ENCODE measurements at regions not wholly inside any gene's neighbourhood (a gene's known extent, or its start where the extent isn't known, plus 50 kb on each side); places are given as distances from the start of the nearest gene placed in this dataset.

- Histone ChIP-seq H3K36me3 (replicated peaks in 1 of 2; ENCODE audit: control insufficient read depth in 1 of 2, insufficient read depth in 2 of 2, low read length in 2 of 2) (no peaks in the 10 kb centered on the region), H4K20me1 (ENCODE audit: insufficient read depth, low read length) (no peaks in the 10 kb centered on the region), H3K9me3 (replicated peaks in 1 of 2; ENCODE audit: control insufficient read depth in 1 of 2, insufficient read depth in 1 of 2, low read length in 2 of 2) (peaks cover 0 to 5% of the 10 kb centered on the region in 2 donors), H3K9ac (ENCODE audit: insufficient read depth, low read length, poor library complexity, severe bottlenecking) (no peak overlapping the region), H3K79me2 (ENCODE audit: insufficient read depth, low read length) (no peaks in the 10 kb centered on the region), H2AFZ (ENCODE audit: insufficient read depth, low read depth, low read length, poor library complexity, severe bottlenecking) (no peak overlapping the region), H3K4me2 (replicated peaks; ENCODE audit: extremely low read depth, low read length, poor library complexity, severe bottlenecking) (no peak overlapping the region), H3K4me1 (ENCODE audit: control insufficient read depth in 1 of 2, insufficient read depth in 2 of 2, low read length in 2 of 2) (no peaks in the 10 kb centered on the region), H3K27ac (ENCODE audit: low read depth in 1 of 2, low read length in 2 of 2) (no peak overlapping the region), H3K4me3 (replicated peaks in 1 of 3; ENCODE audit: low read depth in 2 of 3, low read length in 3 of 3) (no peak overlapping the region), H3K27me3 (ENCODE audit: control insufficient read depth in 2 of 2, insufficient read depth in 2 of 2, low read length in 2 of 2) (no peaks in the 10 kb centered on the region)
- Mint-ChIP-seq H3K27me3 (ENCODE audit: low read depth in 3 of 3) (peaks cover 0 to 2% (median 0%) of the 10 kb centered on the region in 3 donors), H3K9me3 (peaks cover 2 to 9% (median 4%) of the 10 kb centered on the region in 7 donors), H3K4me1 (no peaks in the 10 kb centered on the region), H3K4me3 (no peak overlapping the region), H3K36me3 (no peaks in the 10 kb centered on the region), H3K27ac (no peak overlapping the region)
- intact Hi-C loops (cut with micrococcal nuclease) = no loop called here
- WGBS (ENCODE audit: insufficient coverage) = 100% methylated on average over 1 of the region's 6 CpGs
- TF ChIP-seq, protein P1, sequence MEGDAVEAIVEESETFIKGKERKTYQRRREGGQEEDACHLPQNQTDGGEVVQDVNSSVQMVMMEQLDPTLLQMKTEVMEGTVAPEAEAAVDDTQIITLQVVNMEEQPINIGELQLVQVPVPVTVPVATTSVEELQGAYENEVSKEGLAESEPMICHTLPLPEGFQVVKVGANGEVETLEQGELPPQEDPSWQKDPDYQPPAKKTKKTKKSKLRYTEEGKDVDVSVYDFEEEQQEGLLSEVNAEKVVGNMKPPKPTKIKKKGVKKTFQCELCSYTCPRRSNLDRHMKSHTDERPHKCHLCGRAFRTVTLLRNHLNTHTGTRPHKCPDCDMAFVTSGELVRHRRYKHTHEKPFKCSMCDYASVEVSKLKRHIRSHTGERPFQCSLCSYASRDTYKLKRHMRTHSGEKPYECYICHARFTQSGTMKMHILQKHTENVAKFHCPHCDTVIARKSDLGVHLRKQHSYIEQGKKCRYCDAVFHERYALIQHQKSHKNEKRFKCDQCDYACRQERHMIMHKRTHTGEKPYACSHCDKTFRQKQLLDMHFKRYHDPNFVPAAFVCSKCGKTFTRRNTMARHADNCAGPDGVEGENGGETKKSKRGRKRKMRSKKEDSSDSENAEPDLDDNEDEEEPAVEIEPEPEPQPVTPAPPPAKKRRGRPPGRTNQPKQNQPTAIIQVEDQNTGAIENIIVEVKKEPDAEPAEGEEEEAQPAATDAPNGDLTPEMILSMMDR (IDR thresholded peaks at IDR 0.05) = no peak
- no peak for DNase-seq
Observed at GRCh38 chr2:41527525-41528323, 520.1 kb upstream of the PKDCC start.

DNA sequence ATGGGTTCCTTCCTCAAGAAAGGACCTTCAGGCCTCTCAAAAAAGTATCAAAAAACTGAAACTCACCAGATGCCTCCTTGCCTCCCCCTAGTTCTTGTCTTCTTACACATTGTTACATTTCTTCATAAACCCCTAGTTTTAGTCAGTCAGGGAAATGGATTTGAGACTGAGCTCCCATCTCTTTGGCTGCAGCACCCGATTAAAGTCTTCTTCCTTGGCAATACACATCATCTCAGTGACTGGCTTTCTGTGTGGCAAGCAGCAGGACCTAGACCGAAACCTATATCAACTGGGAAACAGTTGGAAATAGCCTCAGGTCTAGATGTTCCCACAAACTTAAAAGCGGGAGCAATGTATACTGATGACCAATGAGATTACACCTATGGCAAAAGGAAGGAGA lies 512.2 kb upstream of the PKDCC start:
- intact Hi-C loops (cut with micrococcal nuclease) = no loop called here
- no peak overlapping the region for H3K27ac ChIP-seq (ENCODE audit: low read depth in 1 of 2, low read length in 2 of 2)
- H3K9ac ChIP-seq (ENCODE audit: insufficient read depth, low read length, poor library complexity, severe bottlenecking) = no peak overlapping the region
- no peak overlapping the region for H3K27ac Mint-ChIP-seq
- TF ChIP-seq, protein P1 (IDR thresholded peaks at IDR 0.05) = no peak
- peaks cover 5 to 23% (median 16%) of the 10 kb centered on the region in 7 donors for H3K9me3 Mint-ChIP-seq
- WGBS (ENCODE audit: insufficient coverage) = 92% methylated on average over 2 of the region's 3 CpGs
- no peaks in the 10 kb centered on the region for H3K36me3 Mint-ChIP-seq
- H3K4me1 Mint-ChIP-seq = no peaks in the 10 kb centered on the region
- H3K27me3 ChIP-seq (ENCODE audit: control insufficient read depth in 2 of 2, insufficient read depth in 2 of 2, low read length in 2 of 2) = no peaks in the 10 kb centered on the region
- H3K4me3 ChIP-seq (replicated peaks in 1 of 3; ENCODE audit: low read depth in 2 of 3, low read length in 3 of 3) = no peak overlapping the region
- no peak overlapping the region for H3K4me2 ChIP-seq (replicated peaks; ENCODE audit: extremely low read depth, low read length, poor library complexity, severe bottlenecking)
- no peak overlapping the region for H3K4me3 Mint-ChIP-seq
- H3K4me1 ChIP-seq (ENCODE audit: control insufficient read depth in 1 of 2, insufficient read depth in 2 of 2, low read length in 2 of 2) = no peaks in the 10 kb centered on the region
- H3K36me3 ChIP-seq (replicated peaks in 1 of 2; ENCODE audit: control insufficient read depth in 1 of 2, insufficient read depth in 2 of 2, low read length in 2 of 2) = no peaks in the 10 kb centered on the region
- no peak for DNase-seq
- H4K20me1 ChIP-seq (ENCODE audit: insufficient read depth, low read length) = no peaks in the 10 kb centered on the region
- H2AFZ ChIP-seq (ENCODE audit: insufficient read depth, low read depth, low read length, poor library complexity, severe bottlenecking) = no peak overlapping the region
- H3K79me2 ChIP-seq (ENCODE audit: insufficient read depth, low read length) = no peaks in the 10 kb centered on the region
- no peaks in the 10 kb centered on the region for H3K27me3 Mint-ChIP-seq (ENCODE audit: low read depth in 3 of 3)
- H3K9me3 ChIP-seq (replicated peaks in 1 of 2; ENCODE audit: control insufficient read depth in 1 of 2, insufficient read depth in 1 of 2, low read length in 2 of 2) = peaks cover 10 to 17% of the 10 kb centered on the region in 2 donors
